ENCODE measurements at regions not wholly inside any gene's neighbourhood (a gene's known extent, or its start where the extent isn't known, plus 50 kb on each side); places are given as distances from the start of the nearest gene placed in this dataset.

GRCh38 chr4:19216476-19216875 lies 1035.2 kb upstream of the SLIT2 start:
- no peak overlapping the region for H3K56ac ChIP-seq (ENCODE audit: insufficient read length, low read depth, low read length)
- no peak for TF ChIP-seq CTCF (conservative IDR thresholded peaks at IDR 0.05)
- H4K91ac ChIP-seq (ENCODE audit: insufficient read length, low read depth, low read length), result no peak overlapping the region
- WGBS (ENCODE audit: extremely low coverage, insufficient read length, low lambda C conversion rate), result no CpG with 5 or more reads among the region's 3 CpGs
- H2BK15ac ChIP-seq (ENCODE audit: low read depth, low read length), result no peak overlapping the region
- H3K14ac ChIP-seq (ENCODE audit: insufficient read depth, low read length), result no peak overlapping the region
- H3T11ph ChIP-seq (ENCODE audit: low read length), result no peak overlapping the region
- H3K36me3 Mint-ChIP-seq (ENCODE audit: insufficient read depth in 1 of 3, low read depth in 3 of 3), result no peaks in the 10 kb centered on the region
- no peaks in the 10 kb centered on the region for H3K4me1 ChIP-seq (ENCODE audit: insufficient read depth, low read length)
- no peak overlapping the region for H2BK120ac ChIP-seq (ENCODE audit: low read depth, low read length, poor library complexity, severe bottlenecking)
- no peak overlapping the region for H3K9ac ChIP-seq (ENCODE audit: extremely low read depth, insufficient read length, low read length)
- H3K79me2 ChIP-seq (ENCODE audit: insufficient read depth, low read length), result no peaks in the 10 kb centered on the region
- H2AFZ ChIP-seq (ENCODE audit: low read length), result no peak overlapping the region
- peak overlapping the region in 1 of 3 experiments; percentile 48; a peak in 1 of 7 replicates for H3K27ac Mint-ChIP-seq
- H4K5ac ChIP-seq (ENCODE audit: insufficient read length, low read depth, low read length), result no peak overlapping the region
- no peaks in the 10 kb centered on the region for H3K79me1 ChIP-seq (ENCODE audit: insufficient read depth, low read depth, low read length, poor library complexity, severe bottlenecking)
- H4K8ac ChIP-seq (replicated peaks; ENCODE audit: insufficient read length, low read depth, low read length), result no peak overlapping the region
- DNase-seq, result no peak
- H3K18ac ChIP-seq (ENCODE audit: insufficient read length, low read depth, low read length), result no peak overlapping the region
- no peaks in the 10 kb centered on the region for H3K9me3 Mint-ChIP-seq
- H3K23me2 ChIP-seq (ENCODE audit: insufficient read length, low read depth, low read length, poor library complexity, severe bottlenecking), result no peaks in the 10 kb centered on the region
- no peak overlapping the region for H2BK12ac ChIP-seq (ENCODE audit: insufficient read length, low read depth, low read length)
- peaks cover 4 to 5% of the 10 kb centered on the region in 2 experiments; a peak in 3 of 4 replicates for H3K4me1 Mint-ChIP-seq
- no peak overlapping the region for H3K4me2 ChIP-seq (ENCODE audit: insufficient read depth, insufficient read length, low read length)
- no peak overlapping the region for H3K23ac ChIP-seq (ENCODE audit: insufficient read length, low read depth, low read length)
- H3K4ac ChIP-seq (ENCODE audit: low read depth, low read length), result no peak overlapping the region
- no peaks in the 10 kb centered on the region for H3K27me3 Mint-ChIP-seq (ENCODE audit: low read depth)
- H4K20me1 ChIP-seq (ENCODE audit: control insufficient read depth, insufficient read depth, insufficient read length), result no peaks in the 10 kb centered on the region
- no peak overlapping the region for H2BK20ac ChIP-seq (ENCODE audit: low read depth, low read length, poor library complexity, severe bottlenecking)
- no peak overlapping the region for H2AK5ac ChIP-seq (ENCODE audit: insufficient read length, low read length)
- H3K27me3 ChIP-seq (ENCODE audit: insufficient read depth, low read length), result no peaks in the 10 kb centered on the region
- H3K4me3 Mint-ChIP-seq, result no peak overlapping the region
- no peak overlapping the region for H3K27ac ChIP-seq (ENCODE audit: insufficient read length, low read depth, low read length)
- no peaks in the 10 kb centered on the region for H3K9me3 ChIP-seq (ENCODE audit: control insufficient read depth, low read depth, low read length)
- no peak overlapping the region for H2BK5ac ChIP-seq (ENCODE audit: insufficient read length, low read length)
